HG03460 (cell line): ENCODE measurements at regions not wholly inside any gene's neighbourhood (a gene's known extent, or its start where the extent isn't known, plus 50 kb on each side); places are given as distances from the start of the nearest gene placed in this dataset.
"Not testable (repeated sequence)": the region's sequence is repeated elsewhere in the genome, so short reads cannot be mapped to it uniquely, and the experiment has no call there.

ENCODE experiments used
- ATAC-seq: cut with Tn5 transposase; IDR thresholded peaks from one replicate; pipeline ENCODE4 v1.9.1; 2021; ENCODE audit not compliant: unreplicated experiment

GRCh38 chr6:67804808-67805207 is 830.3 kb upstream of the ADGRB3 start:
- ATAC-seq: not testable (repeated sequence)

DNA sequence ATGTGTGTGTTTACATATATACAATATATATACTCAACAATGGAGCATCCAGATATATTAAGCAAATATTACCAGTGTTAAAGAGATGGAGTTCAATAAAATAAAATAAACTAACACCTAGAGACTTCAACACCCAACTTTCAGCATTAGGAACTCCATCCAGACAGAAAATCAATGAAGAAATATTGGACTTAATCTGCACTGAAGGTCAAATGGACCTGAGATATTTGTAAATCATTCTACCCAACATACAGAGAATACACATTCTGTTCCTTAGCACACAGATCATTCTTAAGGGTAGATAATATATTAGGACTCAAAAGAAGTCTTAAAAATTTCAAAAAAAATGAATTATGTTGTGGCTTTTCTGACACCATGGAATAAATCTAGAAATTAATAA is 832.3 kb upstream of the ADGRB3 start:
- ATAC-seq: no peak

GRCh38 chr6:67792996-67793395 is 842.1 kb upstream of the ADGRB3 start:
- no peak for ATAC-seq

DNA sequence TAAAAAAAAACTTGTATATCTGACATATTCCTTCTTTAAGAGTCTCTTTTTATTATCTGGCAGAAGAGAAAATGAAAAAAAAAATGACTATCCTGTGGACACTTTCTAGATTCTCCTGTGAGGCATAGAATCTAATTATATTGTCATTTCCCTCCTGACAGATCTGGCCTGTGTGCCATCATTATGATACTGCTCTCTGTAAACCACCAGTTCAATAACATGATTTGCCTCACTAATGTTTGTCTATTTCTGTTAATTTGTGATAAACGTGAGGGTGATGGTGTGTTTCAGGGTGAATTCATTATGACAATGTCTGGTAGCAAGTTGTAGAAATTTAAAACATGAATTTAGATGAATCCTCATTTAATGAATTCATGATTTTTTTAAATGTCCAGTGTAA is 844.5 kb upstream of the ADGRB3 start:
- no peak for ATAC-seq

- not testable (repeated sequence) for ATAC-seq
Measured at GRCh38 chr6:67787119-67787518, 848.0 kb upstream of the ADGRB3 start.

DNA sequence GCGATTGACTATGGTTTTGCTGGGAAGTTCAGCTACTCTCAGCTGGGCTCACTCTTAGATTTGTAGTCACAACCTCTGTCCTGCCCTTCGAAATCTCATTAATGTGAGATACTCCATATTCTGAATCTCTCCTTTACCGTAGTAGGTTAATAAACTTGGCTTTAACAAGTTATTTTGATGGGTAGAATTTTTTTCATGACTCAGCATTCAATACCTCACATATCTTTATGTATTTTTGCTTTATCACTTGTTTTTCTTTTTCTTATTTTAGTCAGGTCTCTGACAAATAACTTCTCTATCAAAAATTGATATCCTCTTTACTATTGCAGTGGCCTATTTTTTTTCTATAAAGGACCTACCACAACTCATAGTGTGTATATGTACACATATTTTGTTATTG is 855.2 kb upstream of the ADGRB3 start:
- ATAC-seq: no peak

- no peak for ATAC-seq
Measured at GRCh38 chr6:67775333-67775732, 859.7 kb upstream of the ADGRB3 start.

DNA sequence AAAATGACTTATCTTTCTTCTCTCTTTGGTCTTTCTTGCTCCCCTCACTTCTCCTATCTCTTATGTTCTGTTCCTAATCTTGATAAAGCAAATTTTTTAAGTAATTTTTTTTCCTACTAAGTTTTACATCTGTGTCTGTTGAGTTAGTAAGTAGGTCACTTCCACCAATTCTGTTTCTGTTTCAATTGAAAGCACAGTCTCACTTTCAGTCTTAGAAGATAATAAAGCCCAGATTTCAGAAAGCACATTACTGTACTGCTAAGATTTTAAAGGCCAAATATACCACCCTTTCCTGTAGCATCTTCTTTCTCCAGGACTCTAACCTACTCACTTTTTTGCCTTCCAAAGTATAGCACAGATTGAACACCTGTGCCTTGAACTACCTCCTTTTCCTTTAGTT is 866.1 kb upstream of the ADGRB3 start:
- ATAC-seq: peak; percentile 75

DNA sequence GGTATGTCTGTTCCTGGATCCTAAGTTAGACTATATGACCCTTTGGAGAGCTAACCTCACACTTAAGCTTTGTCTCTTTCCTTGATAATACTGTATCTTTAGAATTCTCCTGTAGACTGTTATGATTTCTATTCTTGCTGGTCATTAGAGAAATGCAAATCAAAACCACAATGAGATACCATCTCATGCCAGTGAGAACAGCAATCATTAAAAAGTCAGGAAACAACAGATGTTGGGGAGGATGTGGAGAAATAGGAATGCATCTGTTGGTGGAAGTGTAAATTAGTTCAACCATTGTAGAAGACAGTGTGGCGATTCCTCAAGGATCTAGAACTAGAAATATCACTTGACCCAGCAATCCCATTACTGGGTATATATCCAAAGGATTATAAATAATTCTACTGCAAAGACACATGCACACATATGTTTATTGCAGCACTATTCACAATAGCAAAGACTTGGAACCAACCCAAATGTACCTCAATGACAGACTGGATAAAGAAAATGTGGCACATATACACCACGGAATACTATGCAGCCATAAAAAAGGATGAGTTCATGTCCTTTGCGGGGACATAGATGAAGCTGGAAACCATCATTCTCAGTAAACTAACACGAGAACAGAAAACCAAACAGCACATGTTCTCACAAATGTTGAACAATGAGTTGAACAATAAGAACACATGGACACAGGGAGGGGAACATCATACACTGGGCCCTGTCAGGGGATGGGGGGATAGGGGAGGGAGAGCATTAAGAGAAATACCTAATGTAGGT is 867.8 kb upstream of the ADGRB3 start:
- not testable (repeated sequence) for ATAC-seq

DNA sequence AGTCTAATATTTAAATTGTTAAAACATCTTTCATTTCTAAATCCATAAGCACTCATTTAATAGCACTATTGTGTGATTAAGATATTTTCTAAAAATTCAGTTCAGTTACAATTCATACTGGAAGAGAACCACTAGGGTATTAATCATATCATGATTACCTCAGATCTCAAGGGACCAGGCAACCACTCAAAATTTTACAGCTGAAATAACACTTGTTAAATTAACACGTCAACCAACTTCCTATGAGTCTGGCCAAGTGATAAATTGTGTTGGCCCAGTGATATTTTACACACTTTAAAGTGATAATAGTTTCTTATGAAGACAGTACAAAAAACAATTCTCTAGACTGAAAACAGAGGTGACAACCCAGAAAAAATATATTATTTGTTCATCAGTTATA is 869.0 kb upstream of the ADGRB3 start:
- ATAC-seq: no peak

DNA sequence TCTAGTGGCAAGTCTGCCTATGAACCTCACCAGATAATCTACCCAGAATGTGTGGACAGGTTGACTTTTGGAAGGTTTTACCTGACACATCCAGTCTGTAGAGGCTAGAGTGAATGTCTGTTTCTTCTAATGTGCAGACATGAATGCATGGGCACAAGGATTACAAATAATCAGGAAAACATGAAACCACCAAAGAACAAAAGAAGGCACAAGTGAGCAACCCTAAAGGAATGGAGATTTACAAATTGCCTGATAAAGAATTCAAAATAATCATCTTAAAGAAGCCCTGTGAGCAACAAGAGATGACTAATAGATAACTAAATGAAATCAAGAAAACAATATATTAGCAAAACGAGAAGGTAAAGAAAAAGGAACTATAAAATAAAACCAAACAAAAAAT is 876.1 kb upstream of the ADGRB3 start:
- ATAC-seq: no peak

- no peak for ATAC-seq
Measured at GRCh38 chr6:67757465-67758033, 877.5 kb upstream of the ADGRB3 start.

GRCh38 chr6:67748521-67748920 is 886.6 kb upstream of the ADGRB3 start:
- ATAC-seq: no peak

- ATAC-seq: no peak
Measured at GRCh38 chr6:67736816-67737215, 898.3 kb upstream of the ADGRB3 start.

DNA sequence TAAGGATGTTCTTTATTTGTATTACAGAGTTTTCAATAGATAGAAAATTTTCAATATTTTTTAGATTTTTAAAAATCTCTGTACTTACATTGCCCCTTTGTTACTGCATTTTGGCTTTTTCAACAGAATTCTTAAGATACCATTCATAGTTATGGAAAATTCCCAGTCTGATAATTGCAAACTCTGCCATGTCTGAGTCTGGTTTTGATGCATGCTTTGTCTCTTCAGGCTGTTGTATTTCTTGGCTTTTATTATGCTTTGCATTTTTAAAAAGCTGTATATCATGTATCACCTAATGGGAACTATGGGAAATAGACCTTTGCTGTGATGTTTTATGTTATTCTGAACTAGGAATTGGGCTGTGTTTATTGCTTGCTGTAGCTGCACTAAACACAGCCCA is 898.9 kb upstream of the ADGRB3 start:
- ATAC-seq: no peak

GRCh38 chr6:67735623-67736022 is 899.5 kb upstream of the ADGRB3 start:
- ATAC-seq: no peak

DNA sequence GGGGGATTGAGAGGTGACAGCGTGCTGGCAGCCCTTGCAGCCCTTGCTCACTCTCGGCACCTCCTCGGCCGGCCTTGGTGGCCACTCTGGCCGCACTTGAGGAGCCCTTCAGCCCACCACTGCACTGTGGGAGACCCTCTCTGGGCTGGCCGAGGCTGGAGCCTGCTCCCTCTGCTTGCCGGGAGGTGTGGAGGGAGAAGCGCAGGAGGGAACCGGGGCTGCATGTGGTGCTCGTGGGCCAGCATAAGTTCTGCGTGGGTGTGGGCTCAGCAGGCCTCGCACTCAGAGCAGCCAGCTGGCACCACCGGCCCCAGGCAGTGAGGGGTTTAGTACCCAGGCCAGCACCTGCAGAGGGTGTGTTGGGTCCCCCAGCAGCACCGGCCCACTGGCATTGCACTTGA is 912.2 kb upstream of the ADGRB3 start:
- no peak for ATAC-seq

DNA sequence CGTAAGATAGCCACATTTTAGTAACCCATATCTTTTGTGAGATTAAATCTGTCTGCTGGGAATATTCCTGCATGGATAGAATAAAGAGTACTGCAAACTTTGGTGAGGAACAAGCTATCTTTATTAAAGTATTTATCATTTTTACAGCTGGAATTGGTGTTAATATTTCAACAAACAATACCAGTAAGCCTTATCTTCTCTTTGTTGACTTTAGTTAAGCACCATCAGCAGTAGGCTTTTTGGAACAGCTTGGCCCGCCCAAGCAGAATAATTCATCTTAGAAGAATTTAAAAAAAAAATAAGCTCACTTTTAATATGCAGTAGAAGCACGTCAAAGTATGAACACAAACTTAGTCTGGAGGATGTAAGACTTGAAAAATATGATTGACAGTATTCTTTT is 917.8 kb upstream of the ADGRB3 start:
- no peak for ATAC-seq

DNA sequence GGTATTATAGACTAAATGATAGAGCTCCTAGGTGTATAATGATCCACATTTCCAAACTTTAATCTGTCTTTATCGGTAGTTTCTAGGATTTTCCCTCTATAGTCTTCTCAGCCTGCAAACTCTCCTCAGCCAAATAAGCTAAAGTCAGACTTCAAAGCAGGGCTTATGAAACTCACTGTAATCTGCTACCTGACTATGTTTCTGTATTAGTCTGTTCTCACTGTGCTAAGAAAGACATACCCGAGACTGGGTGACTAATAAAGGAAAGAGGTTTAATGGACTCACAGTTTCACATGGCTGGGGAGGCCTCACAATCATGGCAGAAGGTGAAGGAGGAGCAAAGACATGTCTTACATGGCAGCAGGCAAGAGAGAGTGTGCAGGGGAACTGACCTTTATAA is 928.7 kb upstream of the ADGRB3 start:
- no peak for ATAC-seq

- ATAC-seq: no peak
Measured at GRCh38 chr6:67698534-67698933, 936.5 kb upstream of the ADGRB3 start.

GRCh38 chr6:67694127-67694526 is 941.0 kb upstream of the ADGRB3 start:
- no peak for ATAC-seq

DNA sequence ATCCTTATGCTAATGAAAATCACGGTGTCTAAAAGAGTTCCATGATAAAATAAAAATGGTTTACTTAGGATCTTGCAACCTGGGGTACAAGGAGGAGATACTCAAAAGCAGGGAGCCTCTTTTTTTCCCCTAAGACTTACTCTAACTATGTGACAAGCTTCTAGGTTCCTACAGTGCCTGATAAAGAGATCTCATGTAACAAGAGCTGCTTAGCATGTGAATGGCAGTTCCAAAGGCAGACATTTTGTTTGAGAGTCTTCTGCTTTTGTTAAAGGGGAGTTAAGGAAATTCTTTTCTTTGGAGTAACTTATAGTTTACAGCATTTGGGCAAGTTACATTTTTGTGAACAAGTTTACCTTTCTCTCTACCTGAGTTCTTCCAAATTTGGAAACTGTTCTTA is 945.8 kb upstream of the ADGRB3 start:
- no peak for ATAC-seq

GRCh38 chr6:67687396-67687795 is 947.7 kb upstream of the ADGRB3 start:
- ATAC-seq: no peak
